ENCODE measurements at regions not wholly inside any gene's neighbourhood (a gene's known extent, or its start where the extent isn't known, plus 50 kb on each side); places are given as distances from the start of the nearest gene placed in this dataset.

GRCh38 chr2:51553476-51553875, 521.5 kb upstream of the NRXN1 start:
- DNase-seq, result no peak
- Histone ChIP-seq H3K36me3 (no peaks in the 10 kb centered on the region), H3K4me1 (no peaks in the 10 kb centered on the region), H3K27me3 (no peaks in the 10 kb centered on the region), H3K9me3 (peaks cover 0 to 14% (median 0%) of the 10 kb centered on the region in 11 donors), H3K27ac (no peak overlapping the region), H3K4me3 (no peak overlapping the region)
- 84 to 90% methylated on average over 2 of the region's 2 CpGs for WGBS, 2 donors
- ATAC-seq, result no peak
- intact Hi-C loops (cut with DNase I), result no loop called here
- TF ChIP-seq, protein P1, sequence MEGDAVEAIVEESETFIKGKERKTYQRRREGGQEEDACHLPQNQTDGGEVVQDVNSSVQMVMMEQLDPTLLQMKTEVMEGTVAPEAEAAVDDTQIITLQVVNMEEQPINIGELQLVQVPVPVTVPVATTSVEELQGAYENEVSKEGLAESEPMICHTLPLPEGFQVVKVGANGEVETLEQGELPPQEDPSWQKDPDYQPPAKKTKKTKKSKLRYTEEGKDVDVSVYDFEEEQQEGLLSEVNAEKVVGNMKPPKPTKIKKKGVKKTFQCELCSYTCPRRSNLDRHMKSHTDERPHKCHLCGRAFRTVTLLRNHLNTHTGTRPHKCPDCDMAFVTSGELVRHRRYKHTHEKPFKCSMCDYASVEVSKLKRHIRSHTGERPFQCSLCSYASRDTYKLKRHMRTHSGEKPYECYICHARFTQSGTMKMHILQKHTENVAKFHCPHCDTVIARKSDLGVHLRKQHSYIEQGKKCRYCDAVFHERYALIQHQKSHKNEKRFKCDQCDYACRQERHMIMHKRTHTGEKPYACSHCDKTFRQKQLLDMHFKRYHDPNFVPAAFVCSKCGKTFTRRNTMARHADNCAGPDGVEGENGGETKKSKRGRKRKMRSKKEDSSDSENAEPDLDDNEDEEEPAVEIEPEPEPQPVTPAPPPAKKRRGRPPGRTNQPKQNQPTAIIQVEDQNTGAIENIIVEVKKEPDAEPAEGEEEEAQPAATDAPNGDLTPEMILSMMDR (IDR thresholded peaks at IDR 0.05), result no peak

DNA sequence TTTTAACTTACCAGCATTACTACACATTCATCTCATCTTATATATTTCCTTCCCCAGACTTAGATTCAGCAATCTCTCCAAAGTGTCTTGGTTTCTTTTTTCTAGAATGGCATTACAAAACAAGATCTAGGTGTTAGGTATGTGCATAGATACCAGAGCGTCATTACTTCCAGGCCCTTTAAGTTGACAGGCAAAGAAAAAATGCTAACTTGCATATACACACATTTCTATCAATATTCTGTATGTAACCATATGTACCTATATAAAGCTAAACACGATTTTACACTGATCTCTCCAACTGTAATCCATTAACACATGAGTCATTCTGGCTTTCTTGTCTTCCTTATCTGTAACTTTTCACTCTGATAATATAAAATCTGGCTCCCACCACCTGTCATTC, 503.8 kb upstream of the NRXN1 start:
- H3K9me3 ChIP-seq, result peaks cover 0 to 56% (median 14%) of the 10 kb centered on the region in 11 donors
- no peak for ATAC-seq
- no peaks in the 10 kb centered on the region for H3K36me3 ChIP-seq
- H3K4me1 ChIP-seq, result no peaks in the 10 kb centered on the region
- 65 to 67% methylated on average over 2 of the region's 2 CpGs for WGBS, 2 donors
- no peak for DNase-seq
- no peaks in the 10 kb centered on the region for H3K27me3 ChIP-seq
- intact Hi-C loops (cut with DNase I), result no loop called here
- no peak overlapping the region for H3K4me3 ChIP-seq
- TF ChIP-seq, protein P1 (IDR thresholded peaks at IDR 0.05), result no peak
- H3K27ac ChIP-seq, result no peak overlapping the region

DNA sequence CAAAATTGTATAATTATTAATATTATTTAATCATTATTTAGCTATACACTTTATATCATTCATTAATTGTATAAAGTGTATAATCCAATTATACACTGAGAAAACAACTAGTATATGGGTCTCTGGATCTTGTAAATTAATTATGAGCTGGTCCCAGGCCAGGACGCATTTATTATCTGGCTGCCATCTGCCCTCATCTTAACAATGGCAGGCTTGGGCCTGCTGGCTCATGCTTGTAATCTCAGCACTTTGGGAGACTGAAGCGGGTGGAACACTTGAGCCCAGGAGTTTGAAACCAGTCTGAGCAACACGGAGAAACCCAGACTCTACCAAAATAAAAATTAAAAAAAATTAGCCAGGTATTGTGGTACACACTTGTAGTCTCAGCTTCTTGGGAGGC, 502.2 kb upstream of the NRXN1 start:
- intact Hi-C loops (cut with DNase I), result no loop called here
- Histone ChIP-seq H3K27ac (no peak overlapping the region), H3K36me3 (no peaks in the 10 kb centered on the region), H3K9me3 (peaks cover 0 to 51% (median 14%) of the 10 kb centered on the region in 11 donors), H3K4me1 (no peaks in the 10 kb centered on the region), H3K4me3 (no peak overlapping the region), H3K27me3 (no peaks in the 10 kb centered on the region)
- DNase-seq (no peak), ATAC-seq (no peak)
- TF ChIP-seq, protein P1 (IDR thresholded peaks at IDR 0.05), result no peak
- WGBS, 2 donors, result 92 to 97% methylated on average over 3 of the region's 3 CpGs

DNA sequence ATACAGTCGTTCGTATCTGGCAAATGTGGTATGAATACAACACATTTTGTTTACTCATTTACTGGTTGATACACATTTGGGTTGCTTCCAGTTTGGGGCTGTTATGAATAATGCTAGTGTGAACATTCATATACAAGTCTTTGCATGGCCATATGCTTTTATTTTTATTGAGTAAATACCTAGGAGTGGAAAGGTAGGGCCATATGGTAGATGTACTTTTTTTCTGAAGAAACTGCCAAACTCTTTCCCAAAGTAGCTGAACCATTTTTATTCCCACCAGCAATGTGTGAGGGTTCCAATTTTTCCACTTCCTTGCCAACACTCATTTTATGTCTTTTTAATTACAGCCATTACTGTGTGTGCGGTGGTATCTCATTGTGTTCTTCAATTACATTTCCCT, 496.2 kb upstream of the NRXN1 start:
- H3K27ac ChIP-seq, result no peak overlapping the region
- H3K4me3 ChIP-seq, result no peak overlapping the region
- no peaks in the 10 kb centered on the region for H3K27me3 ChIP-seq
- TF ChIP-seq, protein P1 (IDR thresholded peaks at IDR 0.05), result no peak
- 85 to 87% methylated on average over 3 of the region's 3 CpGs for WGBS, 2 donors
- ATAC-seq, result no peak
- no peak for DNase-seq
- no peaks in the 10 kb centered on the region for H3K36me3 ChIP-seq
- intact Hi-C loops (cut with DNase I), result no loop called here
- H3K9me3 ChIP-seq, result peaks cover 0 to 28% (median 10%) of the 10 kb centered on the region in 11 donors
- no peaks in the 10 kb centered on the region for H3K4me1 ChIP-seq
